GM18511 (cell line): ENCODE measurements at regions not wholly inside any gene's neighbourhood (a gene's known extent, or its start where the extent isn't known, plus 50 kb on each side); places are given as distances from the start of the nearest gene placed in this dataset.

Experiments used
- ATAC-seq: cut with Tn5 transposase; IDR thresholded peaks from one replicate; pipeline ENCODE4 v1.9.1; 2021; ENCODE audit warnings: mild to moderate bottlenecking, moderate library complexity; ENCODE audit not compliant: unreplicated experiment

DNA sequence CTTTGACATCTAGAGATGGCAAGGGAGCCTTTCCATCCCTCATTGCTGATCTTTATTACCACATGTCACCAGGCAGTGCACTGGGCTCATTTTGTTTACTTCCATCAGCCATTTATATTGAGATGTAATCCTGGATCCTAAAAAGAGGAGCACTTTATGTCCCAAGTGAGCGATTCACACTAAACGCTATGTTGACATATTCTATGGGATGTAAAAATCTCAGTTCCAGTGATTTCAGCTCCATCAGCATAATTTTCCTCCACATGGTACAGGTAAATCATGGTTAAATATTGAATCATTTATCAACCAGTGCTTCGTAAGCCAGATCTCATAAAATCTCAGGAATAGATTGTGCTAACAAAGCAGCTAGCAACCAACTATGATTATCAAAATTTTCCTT is 634.8 kb upstream of the PLXNA2 start:
- ATAC-seq, result no peak

DNA sequence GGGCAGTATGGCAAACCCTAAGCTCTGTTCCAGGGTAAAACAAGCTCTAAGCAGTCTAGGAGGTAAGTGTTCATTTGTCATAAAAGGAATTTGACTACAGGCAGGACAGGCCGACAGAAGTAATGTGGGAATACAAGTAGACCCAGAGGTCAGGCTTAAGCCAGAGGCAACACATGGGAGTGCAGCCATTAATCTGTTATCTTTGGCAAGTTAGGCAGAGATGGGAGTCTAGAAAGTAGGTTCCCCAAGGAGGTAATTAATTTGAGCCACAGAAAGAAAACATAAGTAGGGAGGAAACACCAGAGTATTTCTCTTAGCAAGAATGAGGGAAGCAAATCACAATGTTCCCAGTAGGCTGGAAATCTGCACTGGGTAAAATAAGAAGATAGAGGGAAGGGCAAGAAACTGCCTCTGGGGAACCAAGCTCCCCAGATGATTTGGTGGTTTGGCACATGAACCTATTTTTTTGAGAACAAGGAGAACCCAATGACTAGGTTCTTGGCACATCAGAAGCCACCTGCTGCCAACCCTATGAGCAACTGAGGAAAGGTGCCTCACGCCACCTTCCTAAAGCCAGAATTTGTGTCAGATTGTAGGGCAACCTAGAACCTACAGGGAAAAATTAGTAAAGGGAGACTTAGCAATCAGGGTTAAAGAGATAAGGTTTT is 636.4 kb upstream of the PLXNA2 start:
- no peak for ATAC-seq

DNA sequence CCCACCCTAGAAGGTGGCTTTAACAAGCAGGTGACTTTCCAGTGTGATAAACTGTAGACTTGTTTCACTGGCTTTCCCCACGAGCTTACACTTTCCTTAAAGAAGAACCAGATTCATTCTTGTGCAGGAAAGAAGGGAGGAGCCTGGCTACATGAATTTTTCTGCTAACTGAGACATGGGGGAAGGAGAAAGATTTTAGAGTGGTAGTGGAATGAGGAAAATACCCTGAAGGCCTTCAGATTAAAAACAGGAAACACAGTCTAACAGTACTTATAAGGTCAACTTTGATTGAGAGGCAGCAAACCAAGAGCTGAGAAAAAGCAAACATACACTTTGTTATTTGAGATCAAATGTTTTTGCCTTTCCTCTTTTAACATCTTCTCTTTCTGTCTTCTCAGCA is 640.9 kb upstream of the PLXNA2 start:
- ATAC-seq, result no peak

DNA sequence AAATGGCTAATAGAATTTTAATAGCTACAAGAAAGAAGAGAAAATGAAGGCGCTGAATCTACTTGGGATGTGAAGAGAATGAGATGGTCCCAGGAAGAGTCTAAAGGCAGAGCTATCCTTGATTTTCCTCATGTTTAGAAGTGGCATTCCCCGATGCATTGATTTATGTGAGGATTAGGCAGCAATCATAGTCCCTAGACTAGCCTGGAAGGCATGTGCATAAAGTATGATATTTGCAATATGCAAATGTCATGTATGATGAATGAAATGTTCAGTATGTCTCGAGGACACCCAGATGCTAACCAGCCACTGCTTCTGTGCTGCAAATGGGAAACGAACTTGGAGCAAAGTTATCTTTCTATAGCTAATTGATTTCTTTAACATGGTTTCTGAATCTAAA is 641.5 kb upstream of the PLXNA2 start:
- no peak for ATAC-seq

DNA sequence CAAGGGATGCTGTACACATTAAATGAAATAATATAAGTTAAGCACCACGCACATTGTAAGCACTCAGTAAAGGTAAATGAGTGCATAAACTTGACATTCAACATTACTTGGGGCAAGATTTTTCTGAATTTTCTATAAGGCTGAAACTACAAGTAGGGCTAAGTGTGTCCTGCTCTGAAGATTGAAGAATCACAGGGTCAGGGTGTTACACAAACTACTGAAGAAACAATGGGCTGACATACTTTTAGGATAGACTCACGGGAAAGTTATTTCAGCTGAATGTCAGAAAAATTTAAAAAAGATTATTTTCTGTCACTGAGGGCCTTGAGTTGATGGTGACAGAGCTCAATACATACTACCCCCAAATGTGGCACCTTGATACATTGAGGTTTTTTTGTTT is 644.2 kb upstream of the PLXNA2 start:
- ATAC-seq, result no peak

DNA sequence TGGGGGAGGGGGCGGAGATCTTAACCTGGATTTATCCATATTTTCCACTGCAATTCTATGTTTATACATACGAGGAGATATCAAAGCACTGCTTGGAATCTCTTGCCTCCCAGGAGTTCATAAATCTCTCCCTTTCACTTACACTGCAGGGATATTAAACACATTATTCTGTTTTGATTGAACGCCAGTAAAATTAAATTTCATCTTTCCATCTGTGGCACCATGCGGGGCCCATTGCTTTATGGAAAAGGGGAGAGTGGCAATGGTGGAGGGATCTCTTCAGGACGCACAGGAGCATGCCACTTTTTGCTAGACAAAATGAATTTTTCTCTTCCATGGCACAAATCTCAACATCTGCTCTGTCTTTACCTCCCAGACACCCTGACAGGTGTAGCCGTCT is 648.0 kb upstream of the PLXNA2 start:
- ATAC-seq, result no peak

DNA sequence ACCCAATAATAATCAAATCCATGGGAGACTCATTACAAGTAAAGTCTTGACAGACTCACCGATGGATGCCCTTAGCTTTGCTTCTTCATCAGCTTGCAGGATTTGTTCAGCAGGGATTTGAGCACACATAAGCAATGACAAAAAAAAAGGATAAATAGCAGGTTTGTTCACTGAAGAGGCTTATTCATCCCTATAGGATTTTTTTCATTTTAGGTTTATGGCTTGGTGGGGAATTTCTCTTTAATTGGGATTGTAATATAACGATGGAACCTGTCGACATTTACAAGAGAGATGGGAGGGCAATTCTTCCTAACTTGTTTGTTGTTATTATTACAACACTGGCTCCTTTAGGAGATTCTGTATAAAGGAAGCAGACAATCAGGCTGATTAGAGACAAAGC is 649.1 kb upstream of the PLXNA2 start:
- ATAC-seq, result no peak

DNA sequence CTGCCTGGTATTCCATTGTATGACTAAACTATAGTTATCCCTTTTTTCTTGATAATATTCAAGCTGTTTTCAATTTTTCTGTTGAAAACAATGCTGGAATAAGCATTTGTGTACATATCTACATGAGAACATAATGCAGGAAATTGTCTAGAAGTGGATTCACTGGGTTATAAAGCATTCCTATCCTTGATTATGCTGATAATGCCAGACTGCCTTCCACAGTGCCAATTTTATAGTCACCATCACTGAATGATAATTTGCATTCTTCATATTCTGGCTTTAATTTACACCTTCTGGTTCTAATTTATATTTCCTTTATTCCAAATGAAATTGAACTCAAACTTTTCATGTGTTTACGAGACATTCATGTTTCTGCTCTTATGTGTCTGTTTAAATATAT is 651.0 kb upstream of the PLXNA2 start:
- ATAC-seq, result no peak

DNA sequence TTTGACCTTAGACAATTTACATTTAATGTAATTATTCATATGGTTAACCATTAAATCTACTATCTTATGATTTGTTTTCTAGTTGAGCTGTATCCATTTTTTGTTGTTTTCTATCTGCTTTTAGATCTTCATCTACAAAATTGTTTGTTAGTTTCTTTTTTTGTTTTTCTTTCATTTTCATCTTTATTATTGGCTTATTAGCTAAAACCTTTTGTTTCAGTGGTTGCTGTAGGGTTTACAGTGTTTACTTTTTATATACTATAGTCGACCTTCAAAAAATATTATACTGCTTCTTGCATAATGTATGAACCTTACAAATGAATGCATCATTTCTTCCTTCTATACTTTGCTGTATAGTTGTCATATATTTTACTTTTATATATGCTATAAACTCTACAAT is 651.6 kb upstream of the PLXNA2 start:
- no peak for ATAC-seq

DNA sequence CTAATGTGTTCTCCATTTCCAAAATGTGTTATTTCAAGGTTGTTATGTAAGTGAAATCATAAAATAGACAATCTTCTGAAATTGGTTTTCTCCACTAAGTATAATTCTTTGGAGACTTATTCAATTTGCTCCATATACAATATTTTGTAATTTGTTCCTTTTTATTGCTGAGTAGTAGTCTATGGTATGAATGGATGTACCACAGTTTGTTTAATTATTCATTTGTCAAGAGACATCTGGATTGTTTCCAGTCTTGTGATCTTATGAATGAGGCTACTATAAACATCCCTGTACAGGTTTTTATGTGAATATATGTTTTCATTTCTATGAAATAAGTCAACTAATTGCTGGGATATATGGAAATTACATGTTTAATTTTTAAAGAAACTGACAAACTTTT is 652.6 kb upstream of the PLXNA2 start:
- ATAC-seq, result no peak

DNA sequence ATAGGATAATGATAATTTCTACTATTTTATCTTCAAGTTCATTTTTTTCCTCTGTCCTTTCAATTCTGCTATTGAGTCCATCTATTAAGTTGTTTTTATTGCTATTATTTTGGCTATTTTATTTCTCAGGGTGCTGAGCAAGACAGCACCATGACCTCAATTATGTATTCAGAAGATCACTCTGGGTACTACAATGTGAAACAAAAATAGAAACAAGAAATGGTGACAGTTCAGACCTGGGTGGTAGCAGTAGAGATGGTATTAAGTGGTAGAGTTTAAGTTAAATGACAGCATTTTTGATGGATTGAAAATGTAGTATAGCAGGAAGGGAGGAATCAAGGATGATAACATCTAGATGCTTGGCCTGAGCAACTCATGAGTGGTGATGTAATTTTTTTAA is 655.3 kb upstream of the PLXNA2 start:
- ATAC-seq, result no peak

DNA sequence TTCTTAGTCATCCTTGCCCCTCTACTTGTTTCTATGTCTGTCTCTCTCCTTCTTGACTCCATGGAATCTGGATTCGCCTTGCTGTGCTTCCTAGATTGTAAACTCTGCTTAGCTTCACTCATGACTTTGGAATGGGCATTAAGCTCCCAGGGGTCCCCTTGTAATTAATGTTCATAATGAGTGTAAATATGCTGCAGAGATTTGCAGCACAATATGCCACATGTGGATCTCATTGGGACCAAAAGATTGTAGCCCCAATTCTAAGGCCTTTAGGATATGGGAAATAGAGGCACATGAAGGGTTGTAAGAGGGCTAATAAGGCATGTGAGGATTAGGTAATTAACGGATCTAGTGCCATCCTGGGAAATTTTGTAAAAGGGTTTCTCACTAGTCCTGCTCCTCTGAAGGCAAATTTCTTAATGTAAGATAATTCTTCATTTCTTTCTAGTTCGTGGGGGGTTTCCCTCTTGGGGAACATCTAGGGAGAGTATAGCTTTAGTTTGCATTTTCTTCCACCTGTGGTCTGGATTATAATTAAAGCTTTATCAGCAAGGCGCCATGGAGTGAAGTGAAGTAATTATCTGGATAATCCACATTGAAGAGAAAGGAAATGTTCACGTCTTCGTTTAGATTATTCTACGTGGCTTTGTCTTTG is 659.2 kb upstream of the PLXNA2 start:
- no peak for ATAC-seq

DNA sequence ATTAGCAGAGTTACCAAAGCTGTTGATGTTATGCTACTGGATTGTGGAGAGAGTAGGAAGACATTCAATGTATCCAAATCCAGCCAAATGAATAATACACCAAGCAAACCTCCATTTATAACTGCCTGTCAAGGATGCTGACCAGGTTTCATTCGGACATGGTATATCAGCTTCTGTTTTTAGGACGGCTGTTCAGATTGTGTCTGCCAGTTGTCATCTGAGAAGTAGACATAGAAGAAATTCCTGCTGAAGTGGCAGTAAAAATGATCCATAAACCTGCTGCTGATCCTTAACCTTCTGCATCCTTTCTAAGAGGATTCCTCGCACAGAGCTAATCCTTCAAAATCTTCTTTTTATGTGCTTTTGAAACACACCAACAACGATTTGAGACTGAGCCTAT is 663.6 kb upstream of the PLXNA2 start:
- no peak for ATAC-seq

DNA sequence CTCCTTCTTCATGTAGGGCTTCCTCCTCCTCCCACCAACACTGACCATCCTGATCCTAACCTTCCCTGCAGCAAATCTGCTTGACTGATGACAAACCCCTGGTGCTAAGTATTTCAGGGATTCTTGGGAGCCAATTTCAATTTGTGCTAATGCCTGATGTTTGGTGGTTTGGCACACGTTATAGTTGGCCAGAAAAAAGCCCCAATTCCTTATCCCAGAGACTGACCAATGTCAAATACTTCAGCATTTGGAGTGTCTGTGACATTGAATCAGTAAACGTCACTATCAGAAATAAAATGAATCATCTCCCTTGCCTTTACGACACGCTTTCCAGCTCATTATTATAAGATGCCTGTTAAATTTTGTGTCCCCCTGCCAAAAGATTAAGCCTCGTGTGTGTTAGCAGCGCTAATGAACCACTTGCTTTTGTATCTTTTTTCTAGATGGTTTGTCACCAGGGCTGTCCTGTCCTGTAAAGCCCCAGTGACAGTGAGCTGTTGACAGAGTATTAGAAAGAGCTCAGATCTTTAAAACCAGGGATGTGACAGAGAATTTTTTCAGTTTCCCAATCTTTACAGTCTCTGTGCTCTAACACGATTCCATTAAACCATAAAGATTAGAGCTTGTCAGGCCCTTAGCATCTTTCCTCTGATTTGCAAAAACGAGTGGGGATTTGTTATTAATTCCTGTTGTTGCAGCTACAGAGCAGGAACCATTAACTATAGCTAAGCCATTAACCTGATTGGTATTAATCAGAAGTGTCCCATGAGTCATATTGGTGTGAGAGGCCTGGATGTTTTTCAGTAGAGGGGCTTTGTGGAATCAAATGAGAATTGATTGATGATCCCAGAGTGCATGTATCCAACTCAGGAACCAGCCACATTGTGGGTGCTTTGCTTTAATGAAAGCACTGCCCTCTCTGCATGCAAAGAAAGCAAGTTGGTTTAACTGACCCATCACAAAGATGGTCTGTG is 665.1 kb upstream of the PLXNA2 start:
- no peak for ATAC-seq

DNA sequence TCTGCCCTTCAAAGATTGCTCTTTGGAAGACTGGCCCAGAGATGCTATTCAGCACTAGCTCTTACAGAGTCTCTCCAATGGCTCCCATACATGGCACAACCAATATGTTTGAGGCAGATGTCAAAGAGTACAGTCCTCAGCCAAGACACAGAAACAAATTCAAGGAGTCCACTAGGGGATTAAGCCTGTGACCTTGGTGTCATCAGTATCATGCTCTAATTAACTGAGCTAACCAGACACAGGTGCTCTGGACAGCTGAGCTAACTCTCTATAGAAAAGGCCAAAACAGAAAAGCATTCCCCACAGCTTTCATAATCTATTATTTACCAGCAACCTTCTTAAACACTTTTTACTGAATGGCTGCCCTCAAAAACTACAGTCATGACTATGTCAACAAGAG is 666.0 kb upstream of the PLXNA2 start:
- ATAC-seq, result no peak

DNA sequence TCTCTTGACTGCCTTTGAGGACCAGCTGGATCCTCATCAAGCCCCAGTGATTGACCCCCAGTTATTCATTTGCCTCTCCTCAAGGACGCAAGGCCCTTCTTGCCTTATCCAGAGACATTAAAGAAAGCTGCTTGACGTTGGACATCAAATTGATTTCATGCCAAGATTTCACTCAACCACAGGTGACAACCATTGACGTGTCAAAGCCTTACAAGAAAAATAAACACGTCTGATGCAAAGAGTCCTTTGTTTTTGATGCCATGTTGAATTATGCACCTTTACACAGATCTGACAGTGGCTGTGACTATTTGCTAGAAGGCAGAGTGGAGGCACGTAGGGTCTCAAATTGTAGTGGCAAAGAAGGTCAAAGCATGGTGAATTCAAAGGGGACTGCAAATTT is 666.2 kb upstream of the CAMK1G start:
- no peak for ATAC-seq

DNA sequence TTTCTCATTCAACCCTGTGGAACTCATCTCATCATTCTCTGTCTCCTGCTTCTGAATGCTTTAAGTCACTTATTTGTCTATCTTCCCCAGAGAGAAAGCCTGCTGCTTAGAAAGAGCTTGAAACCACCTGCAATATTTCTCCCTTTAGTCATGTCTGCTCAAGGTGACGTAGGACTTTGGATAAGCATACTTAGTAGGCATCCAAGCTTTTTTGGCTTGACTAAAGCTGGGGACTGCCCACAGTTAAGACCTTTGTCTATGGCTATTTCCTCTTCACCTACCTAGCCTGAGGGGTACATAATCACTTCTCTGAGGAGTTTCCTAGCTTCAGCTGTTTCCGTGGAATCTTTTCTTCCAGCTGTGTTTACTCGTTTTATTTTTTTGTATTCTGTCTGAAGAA is 665.8 kb upstream of the CAMK1G start:
- no peak for ATAC-seq

DNA sequence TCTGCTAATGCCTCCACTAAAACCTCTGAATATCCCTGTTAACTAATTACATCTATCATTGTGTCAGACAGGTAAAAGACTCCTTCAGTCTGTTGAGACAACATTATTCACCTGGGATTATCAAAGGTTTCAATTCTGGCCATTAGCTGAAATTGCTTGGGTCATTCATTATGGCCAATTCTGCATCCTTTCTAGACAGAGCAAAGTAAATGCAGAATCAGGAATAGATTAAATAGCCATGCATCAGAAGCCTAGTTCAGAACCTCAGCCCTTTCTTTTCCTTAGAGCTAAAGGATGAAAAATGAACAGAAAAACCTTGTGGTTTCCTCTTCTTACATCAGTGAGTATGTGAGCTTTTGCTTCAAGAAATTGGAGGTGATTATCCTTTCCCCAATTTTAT is 665.4 kb upstream of the CAMK1G start:
- ATAC-seq, result no peak

DNA sequence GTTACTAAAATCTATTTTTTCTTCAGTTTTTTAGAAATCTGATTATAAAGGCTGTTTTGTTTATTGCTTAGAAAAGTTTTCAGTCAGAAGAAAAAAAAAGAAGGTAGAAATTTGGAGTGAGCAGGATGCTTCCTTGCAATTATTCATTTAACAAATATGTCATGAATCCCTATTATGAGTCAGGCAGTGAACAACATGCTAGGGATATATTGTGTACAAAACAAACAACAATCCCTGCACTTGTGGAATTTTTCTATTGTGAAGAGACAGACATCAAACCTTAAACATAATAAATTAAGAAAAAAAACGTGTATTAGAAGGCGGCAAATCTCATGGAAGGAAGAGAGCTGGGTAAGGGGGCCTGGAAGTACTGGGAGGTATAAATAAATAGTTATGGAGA is 664.1 kb upstream of the CAMK1G start:
- no peak for ATAC-seq

DNA sequence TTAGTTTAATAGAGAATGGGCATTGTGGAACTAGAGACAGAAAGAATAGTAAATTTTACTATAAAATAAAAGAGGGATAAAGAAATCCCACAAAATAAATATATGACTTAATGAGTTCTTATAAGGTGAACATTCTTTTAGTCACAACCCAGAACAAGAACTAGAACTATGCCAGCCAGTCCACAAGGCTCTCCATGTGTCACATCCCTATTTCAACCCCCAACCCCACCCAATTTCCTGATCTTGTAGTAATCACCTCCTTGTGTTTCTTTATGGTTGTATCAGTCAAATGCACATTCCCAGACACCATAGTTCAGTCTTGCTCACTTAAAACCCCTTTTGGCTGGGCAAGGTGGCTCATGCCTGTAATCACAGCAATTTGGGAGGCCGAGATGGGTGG is 662.3 kb upstream of the CAMK1G start:
- no peak for ATAC-seq

DNA sequence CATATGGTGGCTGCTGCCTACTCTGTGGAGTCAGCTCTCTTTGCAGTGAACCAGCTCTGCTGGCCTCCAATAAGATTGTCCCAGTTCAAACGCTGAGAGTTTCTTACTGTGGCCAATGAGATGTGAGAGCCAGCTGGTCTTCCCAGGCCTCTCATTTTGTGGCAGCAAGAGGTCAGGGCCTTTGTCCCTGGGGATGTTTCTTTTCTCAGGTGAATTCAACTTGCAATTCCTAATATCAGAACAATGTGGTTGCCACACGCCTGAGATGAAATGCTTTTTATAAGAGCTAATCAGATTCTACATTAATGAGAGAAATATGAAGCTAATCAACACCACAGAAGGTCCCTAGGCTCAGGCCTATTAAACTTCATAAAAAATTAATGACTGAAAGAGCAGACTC is 660.1 kb upstream of the CAMK1G start:
- ATAC-seq, result no peak
